IMR-90 (cell line): ENCODE measurements at regions not wholly inside any gene's neighbourhood (a gene's known extent, or its start where the extent isn't known, plus 50 kb on each side); places are given as distances from the start of the nearest gene placed in this dataset.

Experiments used
- ATAC-seq: fragments of 200-7000 bp; cut with Tn5 transposase; 2 replicates; pipeline ENCODE4 v1.9.1; 2020; ENCODE audit warnings: low read depth, mild to moderate bottlenecking, moderate library complexity
- BruUV-seq: library from RNA; stranded (reverse); fragments of 400-500 nt; replicated peaks from 2 replicates; lab custom pipeline; 2021; lab: Mats Ljungman, UMichigan
- CTCF ChIA-PET: fragments of 300-600 bp; formaldehyde crosslinking; extraction: SDS; loops from one replicate; lab custom pipeline; 2021; ENCODE audit warnings: antibody characterized with exemption; lab: Yijun Ruan, JAX
- POLR2A ChIA-PET: fragments of 300-600 bp; sonication (Branson Sonifier 250); formaldehyde crosslinking; loops from one replicate; lab custom pipeline; 2022; ENCODE audit warnings: antibody characterized with exemption; ENCODE audit not compliant: unreplicated experiment; lab: Charles Lee
- DNase-seq: peaks from one replicate; pipeline ENCODE4 v3.0.0; 2013
- H2AFZ ChIP-seq: replicated peaks from 2 replicates; pipeline ENCODE3; 2013; ENCODE audit warnings: low read length, mild to moderate bottlenecking; ENCODE audit not compliant: poor library complexity
- H2AK5ac ChIP-seq: 2 replicates; pipeline ENCODE4 v1.6.1; 2013; ENCODE audit warnings: low read depth, low read length, inconsistent platforms
- H2AK9ac ChIP-seq: replicated peaks from 2 replicates; pipeline ENCODE3; 2013; ENCODE audit warnings: mild to moderate bottlenecking, low read depth, low read length, moderate library complexity; ENCODE audit not compliant: poor library complexity
- H2BK120ac ChIP-seq: 2 replicates; pipeline ENCODE4 v1.6.1; 2013; ENCODE audit warnings: low read depth, low read length, inconsistent platforms
- H2BK15ac ChIP-seq: 3 replicates; pipeline ENCODE4 v1.6.1; 2013; ENCODE audit warnings: low read depth, low read length, inconsistent platforms
- H2BK20ac ChIP-seq: 2 replicates; pipeline ENCODE4 v1.6.1; 2013; ENCODE audit warnings: low read depth, mild to moderate bottlenecking, inconsistent platforms, low read length, moderate library complexity
- H2BK5ac ChIP-seq: 2 replicates; pipeline ENCODE4 v1.6.1; 2013; ENCODE audit warnings: mild to moderate bottlenecking, low read depth, low read length, inconsistent platforms; ENCODE audit not compliant: poor library complexity, severe bottlenecking
- H3K14ac ChIP-seq: replicated peaks from 2 replicates; pipeline ENCODE4 v1.6.1; 2013; ENCODE audit warnings: low read depth, low read length, inconsistent platforms
- H3K18ac ChIP-seq: 2 replicates; pipeline ENCODE4 v1.6.1; 2013; ENCODE audit warnings: low read depth, low read length, control low read depth
- H3K23ac ChIP-seq: 2 replicates; pipeline ENCODE4 v1.6.1; 2013; ENCODE audit warnings: low read depth, low read length, inconsistent platforms
- H3K27ac ChIP-seq: 2 replicates; pipeline ENCODE4 v1.5.1; 2013; ENCODE audit warnings: mild to moderate bottlenecking, control low read depth, low read length; ENCODE audit not compliant: insufficient read depth
- H3K27me3 ChIP-seq: 2 replicates; pipeline ENCODE4 v1.6.1; 2013; ENCODE audit warnings: low read length; ENCODE audit not compliant: control insufficient read depth, insufficient read depth
- H3K36me3 ChIP-seq: 2 replicates; pipeline ENCODE4 v1.6.1; 2013; ENCODE audit warnings: low read length, mixed read lengths; ENCODE audit not compliant: control insufficient read depth, insufficient read depth
- H3K4ac ChIP-seq: 2 replicates; pipeline ENCODE4 v1.6.1; 2013; ENCODE audit warnings: low read depth, low read length, inconsistent platforms
- H3K4me1 ChIP-seq: 2 replicates; pipeline ENCODE4 v1.6.1; 2013; ENCODE audit warnings: low read length, mixed read lengths; ENCODE audit not compliant: control insufficient read depth, insufficient read depth
- H3K4me2 ChIP-seq: 2 replicates; pipeline ENCODE4 v1.6.1; 2013; ENCODE audit warnings: low read depth, mild to moderate bottlenecking, control low read depth, low read length, moderate library complexity
- H3K4me3 ChIP-seq: 2 replicates; pipeline ENCODE4 v1.5.1; 2013; ENCODE audit warnings: low read depth, mild to moderate bottlenecking, control low read depth, low read length, moderate library complexity; ENCODE audit not compliant: insufficient read depth
- H3K56ac ChIP-seq: 2 replicates; pipeline ENCODE4 v1.6.1; 2013; ENCODE audit warnings: low read length, inconsistent platforms; ENCODE audit not compliant: insufficient read depth; ENCODE audit errors: extremely low read depth
- H3K79me1 ChIP-seq, 2 experiments: 2 replicates each; pipeline ENCODE4 v1.6.1; 2013; ENCODE audit warnings: low read length in 2 of 2, inconsistent platforms in 1 of 2, low read depth in 1 of 2
- H3K9ac ChIP-seq: 2 replicates; pipeline ENCODE4 v1.6.1; 2013; ENCODE audit warnings: low read depth, low read length, control low read depth
- H3K9me1 ChIP-seq: 2 replicates; pipeline ENCODE4 v1.6.1; 2013; ENCODE audit warnings: low read length, inconsistent platforms; ENCODE audit not compliant: insufficient read depth
- H3K9me3 ChIP-seq: 2 replicates; pipeline ENCODE4 v1.6.1; 2013; ENCODE audit warnings: low read length; ENCODE audit not compliant: control insufficient read depth, insufficient read depth
- H4K20me1 ChIP-seq: 2 replicates; pipeline ENCODE4 v1.6.1; 2013; ENCODE audit warnings: low read length, inconsistent platforms; ENCODE audit not compliant: insufficient read depth
- H4K5ac ChIP-seq: 2 replicates; pipeline ENCODE4 v1.6.1; 2013; ENCODE audit warnings: mild to moderate bottlenecking, low read depth, low read length, control low read depth
- H4K8ac ChIP-seq, 2 experiments: 2 replicates each; pipeline ENCODE4 v1.6.1; 2013; ENCODE audit warnings: low read depth in 2 of 2, low read length in 2 of 2, control low read depth in 1 of 2, inconsistent platforms in 1 of 2
- H4K91ac ChIP-seq: 2 replicates; pipeline ENCODE4 v1.6.1; 2013; ENCODE audit warnings: low read depth, low read length, inconsistent platforms; ENCODE audit not compliant: insufficient read depth
- BHLHE40 ChIP-seq: fragments of 150-350 bp; IDR thresholded peaks from 2 replicates; pipeline ENCODE4 v1.6.1; 2016; ENCODE audit warnings: mild to moderate bottlenecking, low read depth, low read length
- CEBPB ChIP-seq: IDR thresholded peaks from 2 replicates; pipeline ENCODE4 v1.6.1; 2012; ENCODE audit warnings: low read depth, low read length, improper control_type of control experiment
- CHD1 ChIP-seq: IDR thresholded peaks from 2 replicates; pipeline ENCODE4 v1.6.1; 2012; ENCODE audit warnings: low read depth, low read length, improper control_type of control experiment
- CTCF ChIP-seq: conservative IDR thresholded peaks from 2 replicates; pipeline ENCODE4 v1.5.1; 2012; ENCODE audit warnings: mild to moderate bottlenecking, low read depth, low read length, improper control_type of control experiment
- FOS ChIP-seq: fragments of 150-350 bp; IDR thresholded peaks from 2 replicates; pipeline ENCODE4 v1.6.1; 2016; ENCODE audit warnings: low read depth, low read length
- MAZ ChIP-seq: IDR thresholded peaks from 2 replicates; pipeline ENCODE4 v1.6.1; 2012; ENCODE audit warnings: low read depth, mild to moderate bottlenecking, low read length, improper control_type of control experiment, moderate library complexity, borderline replicate concordance
- MXI1 ChIP-seq: IDR thresholded peaks from 2 replicates; pipeline ENCODE4 v1.6.1; 2012; ENCODE audit warnings: low read depth, mild to moderate bottlenecking, low read length, moderate library complexity, borderline replicate concordance
- NFE2L2 ChIP-seq: fragments of 150-350 bp; IDR thresholded peaks from 2 replicates; pipeline ENCODE4 v1.6.1; 2016; ENCODE audit warnings: low read depth, mild to moderate bottlenecking, low read length
- POLR2A ChIP-seq: IDR thresholded peaks from 2 replicates; pipeline ENCODE4 v1.6.1; 2012; ENCODE audit warnings: mild to moderate bottlenecking, low read depth, low read length
- RAD21 ChIP-seq: IDR thresholded peaks from 2 replicates; pipeline ENCODE4 v1.6.1; 2012; ENCODE audit warnings: low read length, improper control_type of control experiment
- RCOR1 ChIP-seq: IDR thresholded peaks from 2 replicates; pipeline ENCODE4 v1.6.1; 2012; ENCODE audit warnings: mild to moderate bottlenecking, low read length, improper control_type of control experiment; ENCODE audit not compliant: insufficient replicate concordance
- RFX5 ChIP-seq: IDR thresholded peaks from 2 replicates; pipeline ENCODE4 v1.8.0; 2012; ENCODE audit warnings: low read depth, mild to moderate bottlenecking, low read length, moderate library complexity
- SMC3 ChIP-seq: fragments of 150-350 bp; IDR thresholded peaks from 2 replicates; pipeline ENCODE4 v1.6.1; 2016; ENCODE audit warnings: low read depth, mild to moderate bottlenecking, antibody characterized with exemption, low read length, moderate library complexity
- USF2 ChIP-seq: fragments of 150-350 bp; IDR thresholded peaks from 2 replicates; pipeline ENCODE4 v1.6.1; 2017; ENCODE audit warnings: mild to moderate bottlenecking, antibody characterized with exemption, low read length, low read depth
- WGBS, 2 experiments: methylation state at CpG; one replicate each; pipeline versions ENCODE4 v1.1.5 to v1.1.7; 2013; ENCODE audit warnings: missing lambda C conversion rate in 2 of 2; ENCODE audit not compliant: insufficient read length in 1 of 2; ENCODE audit errors: extremely low coverage in 2 of 2; 5-methylcytosine and 5-hydroxymethylcytosine counted together
- dilution Hi-C: fragments of 300-500 bp; cut with HindIII; formaldehyde crosslinking; loops from one replicate; pipeline ENCODE4 v1.14.3; 2018; ENCODE audit warnings: low sequenced_read_pairs; ENCODE audit not compliant: unreplicated experiment
- in situ Hi-C: fragments of 300-500 bp; cut with MboI; formaldehyde crosslinking; loops from 3 replicates; pipeline ENCODE4 v1.14.3; 2019; ENCODE audit warnings: low sequenced_read_pairs, inconsistent platforms, mixed read lengths
- intact Hi-C: fragments of 100-400 bp; cut with micrococcal nuclease; formaldehyde crosslinking; loops from 2 replicates; pipeline ENCODE4 v1.10.0; 2022
- TF ChIP-seq, protein P1 (sequence below): fragments of 150-350 bp; IDR thresholded peaks from 2 replicates; pipeline ENCODE4 v1.6.1; 2016; ENCODE audit warnings: low read depth, mild to moderate bottlenecking, low read length, moderate library complexity, borderline replicate concordance

DNA sequence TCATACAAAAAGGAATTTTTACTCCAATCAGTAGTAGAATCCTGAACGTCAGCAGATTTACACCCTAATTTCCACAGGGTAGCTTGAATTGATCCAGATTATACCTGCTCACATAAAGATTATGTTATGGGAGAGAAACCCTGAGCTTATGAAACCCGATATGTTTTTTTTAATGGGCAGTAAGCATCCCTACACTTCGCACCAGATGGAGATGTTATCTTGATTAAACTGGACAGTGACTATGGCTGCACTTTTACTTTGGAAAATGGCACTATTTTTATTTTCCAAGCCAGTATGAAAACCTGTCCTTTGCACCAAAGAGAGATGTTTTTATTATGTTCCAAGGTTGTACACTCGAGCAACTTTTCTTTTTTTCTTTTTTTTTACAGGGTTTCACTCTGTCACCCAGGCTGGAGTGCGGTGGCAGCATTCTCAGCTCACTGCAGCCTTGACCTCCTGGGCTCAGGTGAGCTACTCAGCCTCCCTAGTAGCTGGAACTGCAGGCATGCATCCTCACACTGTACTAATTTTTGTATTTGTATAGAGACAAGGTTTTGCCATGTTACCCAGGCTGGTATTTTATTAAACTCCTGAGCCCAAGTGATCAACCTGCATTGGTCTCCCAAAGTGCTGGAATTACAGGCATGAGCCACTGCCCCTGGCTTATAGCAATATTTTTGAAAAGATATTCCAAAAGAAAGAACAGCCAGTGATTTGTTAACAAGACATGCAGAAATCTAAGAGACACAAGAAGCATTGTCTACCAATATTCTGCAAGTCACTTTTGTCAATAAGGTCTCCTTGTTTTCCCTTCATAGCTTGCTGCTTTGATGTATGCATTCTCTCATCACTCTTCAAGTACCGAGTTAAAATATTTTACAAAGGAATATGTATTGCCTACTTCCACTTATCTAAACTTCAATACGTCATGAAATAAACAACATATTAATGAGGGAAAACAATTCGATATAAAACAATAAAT, 1412.6 kb downstream of the ZPLD1 start:
- Histone ChIP-seq H3K4ac (no peak overlapping the region), H3K27ac (no peak overlapping the region), H3K4me1 (no peaks in the 10 kb centered on the region), H3K56ac (no peak overlapping the region), H2AK9ac (no peak overlapping the region), H4K5ac (no peak overlapping the region), H3K4me3 (no peak overlapping the region), H4K91ac (no peak overlapping the region), H4K20me1 (no peaks in the 10 kb centered on the region), H2AK5ac (no peak overlapping the region), H3K9me1 (no peaks in the 10 kb centered on the region), H4K8ac (no peak overlapping the region), H3K27me3 (no peaks in the 10 kb centered on the region), H3K4me2 (no peak overlapping the region), H2AFZ (no peak overlapping the region), H3K14ac (no peak overlapping the region), H3K9ac (no peak overlapping the region), H2BK5ac (no peak overlapping the region), H2BK120ac (no peak overlapping the region), H3K36me3 (no peaks in the 10 kb centered on the region), H3K79me1 (no peaks in the 10 kb centered on the region), H2BK15ac (no peak overlapping the region), H3K18ac (no peak overlapping the region), H2BK20ac (no peak overlapping the region), H3K9me3 (no peaks in the 10 kb centered on the region), H3K23ac (no peak overlapping the region)
- DNase-seq: no peak
- ATAC-seq: no peak
- dilution Hi-C loops: no loop called here
- in situ Hi-C loops: no loop called here
- intact Hi-C loops: no loop called here
- no TSS peak for BruUV-seq
- no CpG with 5 or more reads among the region's 8 CpGs for WGBS, 2 experiments
- POLR2A ChIA-PET: no interaction called here
- CTCF ChIA-PET: no interaction called here
- TF ChIP-seq SMC3: no peak
- no peak for TF ChIP-seq BHLHE40
- TF ChIP-seq CEBPB: no peak
- TF ChIP-seq, protein P1, sequence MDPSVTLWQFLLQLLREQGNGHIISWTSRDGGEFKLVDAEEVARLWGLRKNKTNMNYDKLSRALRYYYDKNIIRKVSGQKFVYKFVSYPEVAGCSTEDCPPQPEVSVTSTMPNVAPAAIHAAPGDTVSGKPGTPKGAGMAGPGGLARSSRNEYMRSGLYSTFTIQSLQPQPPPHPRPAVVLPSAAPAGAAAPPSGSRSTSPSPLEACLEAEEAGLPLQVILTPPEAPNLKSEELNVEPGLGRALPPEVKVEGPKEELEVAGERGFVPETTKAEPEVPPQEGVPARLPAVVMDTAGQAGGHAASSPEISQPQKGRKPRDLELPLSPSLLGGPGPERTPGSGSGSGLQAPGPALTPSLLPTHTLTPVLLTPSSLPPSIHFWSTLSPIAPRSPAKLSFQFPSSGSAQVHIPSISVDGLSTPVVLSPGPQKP: no peak
- TF ChIP-seq MAZ: no peak
- no peak for TF ChIP-seq RAD21
- TF ChIP-seq RFX5: no peak
- TF ChIP-seq CTCF: no peak
- TF ChIP-seq POLR2A: no peak
- TF ChIP-seq RCOR1: no peak
- no peak for TF ChIP-seq CHD1
- TF ChIP-seq USF2: no peak
- TF ChIP-seq FOS: no peak
- TF ChIP-seq NFE2L2: no peak
- no peak for TF ChIP-seq MXI1
